NT2/D1 (cell line): ENCODE measurements at regions not wholly inside any gene's neighbourhood (a gene's known extent, or its start where the extent isn't known, plus 50 kb on each side); places are given as distances from the start of the nearest gene placed in this dataset.

ENCODE experiments used
- YY1 ChIP-seq: IDR thresholded peaks from 2 replicates; pipeline ENCODE4 v1.6.1; 2011; ENCODE audit not compliant: insufficient read length, insufficient read depth
- ZNF274 ChIP-seq: IDR thresholded peaks from 2 replicates; pipeline ENCODE4 v1.6.1; 2011; ENCODE audit warnings: mild to moderate bottlenecking, low read depth, low read length

- no peak for TF ChIP-seq YY1
- no peak for TF ChIP-seq ZNF274
Observed at GRCh38 chr6:9248133-9248532, 812.8 kb upstream of the SLC35B3 start.
